Fibroblast of the conjunctiva (primary cell): ENCODE measurements at regions not wholly inside any gene's neighbourhood (a gene's known extent, or its start where the extent isn't known, plus 50 kb on each side); places are given as distances from the start of the nearest gene placed in this dataset.
"Not testable (repeated sequence)": the region's sequence is repeated elsewhere in the genome, so short reads cannot be mapped to it uniquely, and the experiment has no call there.

Experiments
- DNase-seq: peaks from one replicate; pipeline ENCODE4 v3.0.0-alpha.2; 2010; ENCODE audit warnings: low read depth

DNA sequence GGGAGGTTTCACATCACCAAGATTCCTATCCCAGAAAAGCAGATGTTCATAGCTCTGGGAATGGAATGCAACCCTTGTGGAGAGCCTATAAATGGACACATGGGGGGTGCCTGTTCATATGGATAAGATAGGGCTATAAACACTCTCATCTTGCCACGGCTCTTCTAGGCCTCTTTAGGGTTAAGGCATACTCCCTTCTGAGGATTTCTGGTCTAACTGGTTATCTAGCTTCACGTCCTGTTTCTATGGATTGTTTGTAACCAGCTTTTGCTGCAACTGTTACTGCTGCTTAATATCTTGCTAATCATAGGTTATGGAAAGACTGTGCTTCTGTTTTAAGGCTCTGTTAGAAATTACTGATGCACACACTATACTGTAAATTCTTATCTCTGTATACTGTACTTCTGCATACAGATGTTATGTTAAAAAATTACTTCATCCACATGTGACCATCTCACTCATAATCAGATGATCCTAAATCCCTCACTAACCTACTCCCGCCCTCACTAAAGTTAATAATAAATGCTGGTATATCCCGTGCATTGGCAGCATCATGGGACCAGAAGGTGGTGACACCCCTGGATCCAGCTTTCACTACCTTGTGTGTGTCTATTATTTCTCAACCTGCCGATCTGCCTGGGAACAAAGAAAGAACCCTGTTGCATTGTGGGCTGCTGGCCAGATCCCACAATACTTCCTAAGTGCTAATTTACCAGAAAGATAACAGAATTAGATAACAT lies 68.7 kb downstream of the PRKAB2 start:
- not testable (repeated sequence) for DNase-seq

DNA sequence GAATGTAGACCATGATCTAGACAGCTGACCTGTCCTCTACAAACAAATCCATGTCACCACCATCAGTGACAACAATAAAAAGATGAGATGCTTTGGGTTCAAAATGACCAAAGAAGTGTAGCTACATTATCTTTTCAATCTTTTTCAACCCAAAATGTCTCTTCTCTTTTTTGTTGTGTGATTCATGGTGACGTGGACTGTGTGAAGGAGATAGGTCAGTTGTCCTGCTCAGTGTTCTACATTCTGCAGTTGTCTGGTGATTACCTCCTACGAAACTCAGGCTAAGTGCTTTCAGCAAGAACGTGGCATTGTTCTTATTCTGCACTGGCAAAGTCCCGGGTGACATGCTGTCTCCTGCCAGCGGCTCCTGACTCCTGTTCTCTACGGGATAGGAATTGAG lies 73.1 kb downstream of the PRKAB2 start:
- DNase-seq, result no peak

DNA sequence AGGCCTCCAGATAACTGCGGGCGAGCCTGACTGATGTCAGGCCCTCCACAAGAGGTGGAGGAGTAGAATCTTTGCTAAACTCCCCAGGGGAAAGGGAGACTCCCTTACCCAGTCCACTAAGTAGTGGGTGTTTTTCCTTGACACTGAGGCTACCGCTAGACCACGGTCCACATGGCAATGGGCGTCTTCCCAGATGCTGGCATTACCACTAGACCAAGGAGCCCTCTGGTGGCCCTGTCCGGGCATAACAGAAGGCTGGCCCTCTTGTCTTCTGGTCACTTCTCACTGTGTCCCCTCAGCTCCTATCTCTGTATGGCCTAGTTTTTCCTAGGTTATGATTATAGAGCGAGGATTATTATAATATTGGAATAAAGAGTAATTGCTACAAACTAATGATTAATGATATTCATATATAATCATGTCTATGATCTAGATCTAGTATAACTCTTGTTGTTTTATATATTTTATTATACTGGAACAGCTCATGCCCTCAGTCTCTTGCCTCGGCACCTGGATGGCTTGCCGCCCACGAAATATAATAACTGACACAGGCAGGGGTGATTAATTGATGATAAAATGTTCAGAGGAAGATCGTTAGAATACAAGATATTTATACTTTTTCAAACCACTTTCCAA lies 73.8 kb downstream of the PRKAB2 start:
- not testable (repeated sequence) for DNase-seq

DNA sequence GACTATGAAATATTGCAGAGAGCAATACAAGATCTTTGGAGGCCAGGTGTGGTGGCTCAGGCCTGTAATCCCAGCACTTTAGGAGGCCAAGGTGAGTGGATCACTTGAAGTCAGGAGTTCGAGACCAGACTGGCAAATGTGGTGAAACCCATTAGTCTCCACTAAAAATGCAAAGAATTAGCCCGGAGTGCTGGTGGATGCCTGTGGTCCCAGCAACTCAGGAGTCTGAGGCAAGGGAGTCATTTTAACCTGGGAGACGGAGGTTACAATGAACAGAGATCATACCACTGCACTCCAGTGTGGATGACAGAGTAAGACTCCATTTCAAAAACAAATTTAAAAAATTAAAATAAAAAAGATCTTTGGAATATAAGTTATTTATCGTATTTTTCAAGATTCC lies 76.6 kb downstream of the PRKAB2 start:
- no peak for DNase-seq

DNA sequence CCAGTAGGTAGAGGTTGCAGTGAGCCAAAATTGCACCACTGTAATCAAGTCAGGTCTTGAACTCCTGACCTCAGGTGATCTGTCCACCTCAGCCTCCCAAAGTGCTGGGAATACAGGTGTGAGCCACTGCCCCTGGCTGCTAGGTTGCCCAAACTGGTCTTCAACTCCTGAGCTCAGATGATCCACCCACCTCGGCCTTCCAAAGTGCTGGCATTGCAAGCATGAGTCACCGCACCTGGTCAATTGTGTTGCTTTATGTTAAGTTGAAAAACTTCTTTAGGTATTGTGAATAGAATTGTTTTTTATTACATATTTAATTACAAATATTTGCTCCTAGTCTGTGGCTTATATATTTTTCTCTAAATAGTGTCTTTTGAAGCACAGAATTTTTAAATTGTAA lies 80.5 kb downstream of the PRKAB2 start:
- DNase-seq, result no peak

DNA sequence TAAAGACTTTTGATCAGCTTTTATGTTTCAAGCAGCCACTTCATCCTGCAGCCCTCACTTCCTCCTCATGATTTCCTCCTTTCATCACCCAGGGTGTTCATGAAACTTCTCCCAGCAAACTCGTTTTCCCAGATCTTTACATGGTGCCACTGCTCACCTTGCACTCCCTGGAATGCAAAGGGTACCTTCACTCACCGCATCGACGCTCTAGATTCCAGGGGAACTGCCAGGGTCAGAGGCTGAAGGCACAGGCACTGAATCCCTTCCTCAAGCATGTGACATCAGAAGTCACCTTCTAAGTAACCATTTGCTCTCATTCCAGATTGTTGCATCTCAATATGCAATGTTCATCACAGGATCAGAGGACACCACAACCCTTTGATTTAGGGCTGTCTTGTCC lies 82.8 kb downstream of the PRKAB2 start:
- DNase-seq, result no peak

DNA sequence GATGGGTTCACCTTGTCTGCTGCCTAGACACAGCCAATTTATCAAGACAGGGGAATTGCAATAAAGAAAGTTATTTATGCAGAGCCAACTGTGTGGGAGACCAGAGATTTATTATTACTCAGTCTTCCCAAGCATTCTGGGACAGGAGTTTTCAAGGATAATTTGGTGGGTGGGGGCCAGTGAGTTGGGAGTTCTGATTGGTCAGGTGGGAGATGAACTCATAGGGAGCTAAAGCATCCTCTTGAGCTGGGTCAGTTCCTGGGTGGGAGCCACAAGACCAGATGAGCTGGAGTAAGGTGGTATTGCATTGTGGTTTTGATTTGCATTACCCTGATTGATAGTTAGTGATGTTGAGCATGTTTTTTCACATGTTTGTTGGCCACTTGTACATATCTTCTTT lies 86.1 kb downstream of the PRKAB2 start:
- no peak for DNase-seq

DNA sequence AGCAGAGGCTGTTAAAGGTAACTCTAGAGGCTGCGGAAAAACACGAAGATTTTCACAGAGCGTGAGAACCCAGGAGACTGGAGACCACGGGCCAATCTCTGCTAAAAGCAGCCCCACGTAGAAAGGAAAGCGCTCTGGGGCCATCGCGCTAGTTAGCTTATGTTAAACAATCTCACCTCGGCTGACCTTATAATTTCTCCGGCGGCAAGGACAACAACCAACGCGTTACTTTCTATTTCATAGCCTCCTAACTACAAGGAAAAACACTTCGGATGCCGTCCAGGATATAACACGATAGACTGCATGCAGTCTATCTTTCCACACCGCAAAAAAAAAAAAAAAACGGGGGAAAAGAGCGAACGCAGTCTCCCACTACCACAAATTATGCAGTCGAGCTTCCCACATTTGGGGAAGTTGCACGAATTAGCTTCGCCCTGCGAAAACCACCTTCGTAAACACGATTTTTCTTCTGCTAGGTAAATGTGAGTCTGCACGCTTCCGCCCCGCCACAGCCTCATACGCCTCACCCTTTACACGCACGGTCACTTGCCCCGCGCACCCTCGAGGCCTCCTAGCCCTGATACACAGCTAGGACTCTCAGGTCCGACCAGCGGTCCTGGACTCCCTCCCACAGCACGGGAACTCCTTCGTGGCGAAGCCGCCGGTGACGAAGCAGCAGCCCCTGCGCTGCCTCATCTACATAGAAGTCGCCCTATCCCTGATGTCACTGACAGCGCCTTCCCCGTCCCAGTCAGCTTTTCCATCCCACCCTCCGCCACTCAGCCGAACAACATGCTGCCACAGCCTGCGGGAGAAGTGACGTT lies 87.8 kb downstream of the PRKAB2 start:
- DNase-seq, result peak; percentile 72

DNA sequence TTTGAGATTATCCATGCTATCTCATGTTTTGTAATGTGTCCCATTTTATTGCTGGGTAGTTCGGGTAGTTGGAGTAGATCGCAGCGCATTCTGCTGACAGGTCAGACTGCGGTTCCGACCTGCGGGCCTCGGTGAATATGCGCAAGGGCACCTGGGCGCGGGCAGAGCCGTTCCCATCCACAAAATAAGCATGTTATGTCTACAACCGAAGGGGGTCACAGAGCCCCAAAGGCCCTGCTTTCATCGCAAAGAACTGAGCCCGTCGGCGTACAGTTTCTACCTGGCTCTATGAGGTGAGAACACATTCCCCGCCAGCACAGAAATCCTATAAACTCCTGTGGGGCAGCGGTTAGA lies 88.4 kb downstream of the PRKAB2 start:
- DNase-seq, result no peak

DNA sequence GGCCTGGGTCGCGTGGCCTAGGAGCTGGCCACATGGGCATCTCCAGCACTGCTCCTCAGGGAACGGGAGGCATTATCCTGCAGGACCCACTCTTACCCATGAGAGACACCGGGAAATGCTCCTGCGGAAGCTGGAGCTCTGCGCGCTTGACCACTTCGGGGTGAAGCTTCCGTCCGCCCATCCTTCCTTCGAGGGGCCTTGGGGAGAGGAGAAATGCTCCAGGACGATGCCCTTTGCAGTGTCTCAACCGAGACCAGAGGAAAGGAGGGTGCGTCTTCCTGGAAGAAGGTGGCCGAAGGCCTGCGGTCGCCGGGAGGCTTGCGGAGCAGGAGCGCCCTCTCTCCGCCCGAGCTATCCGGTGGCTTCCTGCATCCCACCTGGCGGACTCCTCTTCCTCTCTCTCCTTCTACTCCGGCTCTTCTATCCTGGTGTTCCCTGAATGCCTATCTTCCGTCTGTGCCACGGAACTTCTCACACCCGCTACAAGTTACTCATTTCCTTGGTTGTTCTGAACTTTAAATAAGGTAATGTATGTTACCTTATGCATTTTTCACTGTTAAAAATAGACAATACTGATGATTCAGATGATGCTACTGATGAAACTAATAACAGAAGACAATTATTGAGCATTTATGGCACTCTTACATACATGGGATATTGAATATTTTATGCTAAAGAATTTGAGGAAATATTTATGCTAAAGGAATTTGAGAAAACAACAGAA lies 91.4 kb downstream of the PRKAB2 start:
- DNase-seq, result no peak

DNA sequence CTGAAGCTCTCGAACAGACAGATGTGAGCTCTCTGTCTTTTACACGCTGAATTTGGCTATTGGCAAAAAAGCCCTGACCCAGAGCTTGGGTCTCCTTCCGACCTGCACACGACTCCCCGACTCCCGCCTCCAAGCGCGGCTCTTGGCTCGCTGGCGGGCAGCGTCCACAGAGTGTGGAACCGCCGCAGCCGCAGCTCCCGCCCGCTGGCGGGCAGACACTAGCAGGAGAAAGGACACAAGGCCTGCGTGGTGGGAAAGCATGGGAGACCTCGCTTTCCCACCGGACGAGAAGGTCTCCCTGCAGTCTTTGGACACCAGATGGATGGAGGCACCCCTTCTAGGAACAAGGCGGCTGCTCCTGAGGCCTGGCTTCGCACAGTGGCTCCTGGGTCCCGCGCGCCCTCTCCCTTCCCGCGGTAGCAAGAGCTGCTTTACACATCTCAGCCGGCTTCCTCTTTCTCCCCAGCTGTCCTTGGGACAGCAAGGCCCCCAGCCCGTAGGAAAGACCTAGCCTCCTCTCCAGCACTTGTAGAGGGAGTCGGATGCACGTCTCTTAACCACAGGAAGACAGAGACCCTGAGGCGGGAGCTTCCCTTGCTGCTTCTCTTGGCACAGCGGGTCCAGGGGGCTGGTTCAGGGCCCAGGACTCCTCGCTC lies 92.1 kb downstream of the PRKAB2 start:
- DNase-seq, result no peak

DNA sequence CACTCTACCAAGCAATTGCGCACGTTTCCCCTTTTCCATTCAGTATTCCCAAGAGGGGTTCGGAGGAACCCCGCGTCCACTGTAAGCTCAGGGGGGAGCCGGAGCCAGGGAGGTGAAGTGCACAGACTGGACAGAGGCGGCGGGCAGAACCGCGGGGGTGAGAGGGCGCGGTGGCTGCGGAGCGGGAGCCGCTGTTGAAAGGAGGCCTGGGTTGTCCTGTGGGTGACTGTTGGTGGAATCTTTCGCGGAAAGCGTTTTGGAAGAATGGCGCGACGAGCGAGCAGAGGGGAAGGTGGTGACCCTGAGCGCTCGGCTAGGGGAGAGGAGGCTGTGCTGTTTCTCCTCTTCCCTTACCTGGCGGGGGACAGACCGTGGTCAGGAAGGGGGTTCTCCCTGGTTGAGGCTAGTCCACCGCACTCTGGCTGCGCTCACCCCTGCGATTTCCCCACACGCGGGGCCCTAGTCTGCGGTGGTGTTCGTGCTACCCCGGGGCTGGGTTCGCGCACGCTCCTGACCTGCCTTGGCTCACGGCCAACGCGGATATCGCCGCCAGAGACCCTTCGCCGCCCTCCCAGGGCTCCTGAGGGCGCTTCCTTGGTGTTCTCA lies 92.8 kb downstream of the PRKAB2 start:
- DNase-seq, result no peak

DNA sequence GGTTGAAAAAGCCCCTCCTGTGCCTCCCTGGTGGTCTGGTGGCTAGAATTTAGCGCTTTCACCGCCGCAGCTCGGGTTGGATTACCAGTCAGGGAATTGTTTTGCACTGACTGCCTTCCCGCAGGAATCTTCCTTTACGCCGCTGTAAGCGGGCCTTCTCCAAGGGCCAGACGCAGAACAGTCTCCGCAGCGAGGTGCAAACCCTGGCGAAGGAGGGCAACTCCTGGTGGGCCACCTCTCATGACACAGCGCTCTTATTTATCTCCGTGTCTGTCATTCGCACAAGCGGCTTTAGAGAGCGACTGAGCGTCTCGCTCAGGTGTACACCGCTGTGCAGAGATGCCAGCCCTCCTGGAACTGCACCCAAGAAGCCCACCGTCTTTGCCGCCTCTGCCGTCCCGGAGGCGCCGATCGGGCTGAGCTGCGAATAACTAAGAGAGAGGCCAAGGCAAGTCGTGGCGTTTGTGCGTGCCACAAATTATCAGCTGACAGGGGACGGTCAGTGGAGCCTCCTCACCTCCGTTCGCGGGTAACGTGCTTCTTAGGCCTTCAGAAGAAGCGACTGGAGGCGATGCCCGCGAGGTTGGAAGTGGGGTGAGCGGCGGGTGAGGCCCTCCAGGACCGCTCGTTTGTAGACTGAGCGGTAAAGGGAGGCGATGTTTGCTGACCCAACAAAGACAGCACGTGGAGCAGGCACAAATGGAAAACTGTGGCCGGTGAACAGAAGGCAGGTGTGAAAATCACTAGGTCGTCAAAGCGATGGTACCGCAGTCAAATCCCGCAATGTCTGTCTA lies 93.5 kb downstream of the PRKAB2 start:
- no peak for DNase-seq

DNA sequence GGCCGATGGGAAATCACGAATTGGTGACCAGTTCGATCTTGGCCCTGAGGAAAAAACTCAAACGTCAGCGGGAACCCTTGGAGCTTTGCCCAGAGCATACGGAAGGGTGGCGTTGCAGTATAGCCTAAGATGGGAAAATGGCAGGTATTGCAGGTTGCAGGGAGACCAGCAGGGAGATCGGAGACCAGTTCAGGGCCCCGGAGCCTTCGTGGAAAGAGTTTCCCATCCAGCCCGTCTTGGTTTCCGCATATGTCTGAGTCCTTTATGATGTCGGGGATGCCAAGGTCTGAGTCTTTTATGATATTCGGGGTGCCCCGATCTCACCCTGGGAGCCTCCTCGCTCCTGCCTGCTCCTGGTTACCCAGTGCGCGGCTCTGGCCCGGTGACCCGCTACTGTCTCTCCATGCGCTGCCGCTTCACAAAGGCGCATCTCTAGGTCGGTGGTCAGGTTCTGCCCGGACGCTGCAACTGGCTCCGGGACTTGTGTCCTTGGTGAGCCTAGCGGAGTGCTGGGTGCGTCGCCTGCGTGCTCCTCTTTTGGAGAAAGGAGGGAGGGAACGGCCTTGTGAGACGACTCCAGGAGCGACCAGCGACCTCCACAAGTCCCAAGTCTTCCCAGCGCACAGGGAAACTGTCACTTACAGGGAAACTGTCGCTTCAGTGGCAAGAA lies 94.2 kb downstream of the PRKAB2 start:
- no peak for DNase-seq

DNA sequence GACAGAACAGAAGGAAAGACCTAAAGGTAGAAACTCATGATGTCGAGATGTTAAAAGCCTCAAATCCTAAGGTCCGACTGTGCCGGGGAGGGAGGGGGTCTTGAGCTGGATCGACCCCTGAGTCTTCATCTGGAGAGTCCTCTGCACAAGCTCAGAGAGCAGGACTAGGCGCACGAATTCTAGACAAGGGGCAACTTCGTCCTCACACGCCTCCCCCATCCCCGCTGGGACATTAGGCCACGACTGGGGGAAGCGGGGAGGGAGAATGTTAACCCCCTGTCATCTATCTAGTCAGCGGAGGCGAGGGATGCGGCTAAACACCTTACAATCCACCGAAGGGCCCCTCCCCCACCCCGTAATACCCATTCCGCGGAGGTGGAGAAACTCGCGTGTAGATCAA lies 94.7 kb downstream of the PRKAB2 start:
- DNase-seq, result no peak

DNA sequence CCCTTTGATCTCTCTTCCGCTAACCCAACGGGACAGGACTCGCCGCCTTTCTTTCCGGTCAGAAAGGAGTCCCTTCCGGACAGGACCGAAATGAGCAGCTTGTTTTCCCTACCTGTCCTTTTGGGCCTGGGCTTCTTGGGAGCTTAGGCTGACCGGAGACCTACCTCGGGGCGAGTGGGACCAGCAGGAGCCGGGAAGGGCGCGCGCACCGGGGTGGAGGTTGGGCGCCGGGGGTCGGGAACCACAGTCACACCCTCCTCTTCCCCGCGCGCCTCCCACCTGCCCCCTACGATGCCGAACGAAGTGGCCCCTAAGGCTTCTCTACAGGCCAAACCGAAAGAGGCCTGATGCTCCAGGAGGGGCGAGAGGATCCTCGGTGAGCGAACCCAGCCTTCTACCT lies 95.2 kb downstream of the PRKAB2 start:
- no peak for DNase-seq

DNA sequence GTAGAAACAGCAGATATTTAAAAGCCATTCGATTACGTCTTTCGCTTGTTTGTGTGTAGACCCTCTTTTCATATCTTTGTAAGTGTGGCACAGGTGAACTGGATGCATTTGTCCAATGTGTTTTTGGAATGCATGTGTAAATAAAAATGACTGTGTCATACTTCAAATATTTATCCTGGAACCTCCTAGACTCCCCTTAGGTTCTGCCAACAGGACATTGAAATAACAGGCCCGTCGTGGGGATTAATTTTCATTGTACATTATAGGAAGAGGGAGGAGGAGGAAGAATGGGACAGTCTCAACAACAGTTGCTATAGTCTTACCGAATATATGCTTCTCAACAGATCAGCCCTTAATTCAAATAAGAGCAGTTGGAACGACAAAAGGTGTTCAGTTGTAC lies 95.8 kb downstream of the PRKAB2 start:
- no peak for DNase-seq

DNA sequence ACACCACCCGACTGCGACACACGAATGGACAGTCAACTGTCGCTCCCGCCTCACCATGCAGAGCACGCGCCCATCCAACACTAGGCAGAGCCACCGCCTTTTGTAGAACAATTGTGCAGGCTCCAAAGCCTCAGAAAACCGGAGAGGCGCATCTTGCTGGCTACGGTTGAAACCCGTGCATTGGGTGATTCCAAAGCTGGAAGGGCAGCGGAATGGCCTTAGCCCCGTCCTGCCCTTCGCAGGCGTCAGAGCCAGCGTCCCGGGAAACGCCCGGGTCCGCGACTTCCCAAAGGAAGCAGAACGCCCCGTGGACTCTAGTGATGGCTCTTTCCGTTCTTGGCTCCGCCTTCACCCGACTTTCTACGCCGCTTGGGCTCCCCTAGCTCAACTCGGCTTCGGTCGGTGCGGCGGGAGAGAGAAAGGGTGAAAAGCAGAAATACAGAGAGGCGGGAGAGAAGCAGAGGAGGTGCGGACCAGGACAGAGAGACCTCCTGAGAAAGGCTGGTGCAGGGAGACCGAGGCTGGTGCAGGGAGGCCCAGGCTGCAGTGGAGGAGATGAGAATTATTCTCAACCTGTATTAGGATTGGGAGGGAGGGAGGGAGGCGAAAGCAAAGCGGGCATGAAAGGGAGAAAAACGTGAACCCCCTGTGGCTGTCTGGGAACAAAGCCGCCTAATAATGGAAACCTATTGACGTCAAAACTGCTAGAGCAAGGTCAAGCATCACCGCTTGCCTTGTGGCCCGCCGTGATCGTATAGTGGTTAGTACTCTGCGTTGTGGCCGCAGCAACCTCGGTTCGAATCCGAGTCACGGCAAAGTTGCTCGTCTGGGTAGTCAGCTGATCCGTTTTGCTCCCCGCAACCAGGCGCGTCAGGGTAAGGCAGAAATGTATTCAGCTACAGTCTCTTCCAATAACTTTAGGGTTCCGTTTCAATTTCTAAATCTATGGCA lies 99.5 kb downstream of the PRKAB2 start:
- no peak for DNase-seq

DNA sequence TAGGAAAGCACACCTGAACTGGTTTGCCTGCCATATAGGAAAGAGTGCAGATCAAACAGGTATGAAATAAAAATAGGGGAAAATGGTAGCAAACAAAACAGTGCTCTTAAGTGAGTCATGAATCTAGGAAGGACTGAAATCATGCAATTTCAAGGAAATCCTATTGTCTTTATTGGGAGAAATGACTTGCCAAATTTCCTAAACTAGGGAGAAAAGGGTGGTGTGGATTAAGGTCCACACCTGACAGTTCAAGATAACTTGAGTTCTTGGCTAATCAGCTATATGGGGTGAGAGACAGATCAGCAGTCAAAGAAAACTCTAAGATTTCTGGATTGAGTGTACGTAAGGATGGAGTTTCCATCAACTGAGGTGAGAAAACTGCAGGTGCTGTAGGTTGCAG lies 101.1 kb downstream of the PRKAB2 start:
- DNase-seq, result no peak
